MM.1S (cell line): ENCODE measurements at regions not wholly inside any gene's neighbourhood (a gene's known extent, or its start where the extent isn't known, plus 50 kb on each side); places are given as distances from the start of the nearest gene placed in this dataset.

Source experiments
- DNase-seq: peaks from one replicate; pipeline ENCODE4 v3.0.0-alpha.2; 2015
- H2AFZ ChIP-seq: fragments of 300-600 bp; sonication (generic); 2 replicates; pipeline ENCODE4 v1.6.0; 2016; ENCODE audit warnings: antibody characterized with exemption, low read length
- H3F3A ChIP-seq: fragments of 300-600 bp; sonication (generic); 2 replicates; pipeline ENCODE4 v1.6.1; 2016; ENCODE audit warnings: mild to moderate bottlenecking, antibody characterized with exemption, low read length, moderate library complexity, mixed read lengths; ENCODE audit not compliant: insufficient read depth
- H3K27ac ChIP-seq: fragments of 300-600 bp; sonication (generic); 2 replicates; pipeline ENCODE4 v1.5.1; 2016; ENCODE audit warnings: mild to moderate bottlenecking, low read length
- H3K27me3 ChIP-seq: fragments of 300-600 bp; sonication (generic); replicated peaks from 2 replicates; pipeline ENCODE4 v1.6.0; 2016; ENCODE audit warnings: low read length; ENCODE audit not compliant: insufficient read depth
- H3K36me3 ChIP-seq: fragments of 300-600 bp; sonication (generic); replicated peaks from 2 replicates; pipeline ENCODE4 v1.6.1; 2016; ENCODE audit warnings: mild to moderate bottlenecking, low read length, mixed read lengths; ENCODE audit not compliant: insufficient read depth
- H3K4me1 ChIP-seq: fragments of 300-600 bp; sonication (generic); 2 replicates; pipeline ENCODE4 v1.6.1; 2016; ENCODE audit warnings: low read length, mixed read lengths
- H3K4me2 ChIP-seq: fragments of 300-600 bp; sonication (generic); 2 replicates; pipeline ENCODE4 v1.6.0; 2016; ENCODE audit warnings: low read depth, low read length
- H3K4me3 ChIP-seq: fragments of 300-600 bp; sonication (generic); 2 replicates; pipeline ENCODE4 v1.5.1; 2016; ENCODE audit warnings: low read length, mixed read lengths
- H3K79me2 ChIP-seq: fragments of 300-600 bp; sonication (generic); 2 replicates; pipeline ENCODE4 v1.6.1; 2016; ENCODE audit warnings: mixed run types, low read length, mixed read lengths
- H3K9ac ChIP-seq: fragments of 300-600 bp; sonication (generic); 2 replicates; pipeline ENCODE4 v1.6.1; 2016; ENCODE audit warnings: low read length, mixed read lengths
- H3K9me2 ChIP-seq: fragments of 300-600 bp; sonication (generic); replicated peaks from 2 replicates; pipeline ENCODE4 v1.6.1; 2016; ENCODE audit warnings: mild to moderate bottlenecking, low read length, mixed read lengths; ENCODE audit not compliant: insufficient read depth
- H3K9me3 ChIP-seq: fragments of 300-600 bp; sonication (generic); replicated peaks from 2 replicates; pipeline ENCODE4 v1.6.1; 2016; ENCODE audit warnings: mild to moderate bottlenecking, low read length, mixed read lengths; ENCODE audit not compliant: insufficient read depth
- H4K20me1 ChIP-seq: fragments of 300-600 bp; sonication (generic); 2 replicates; pipeline ENCODE4 v1.6.1; 2016; ENCODE audit warnings: mild to moderate bottlenecking, low read length, moderate library complexity, mixed read lengths; ENCODE audit not compliant: insufficient read depth
- CTCF ChIP-seq: fragments of 300-600 bp; sonication (generic); IDR thresholded peaks from 2 replicates; pipeline ENCODE4 v1.5.1; 2016; ENCODE audit warnings: antibody characterized with exemption, low read length, mixed read lengths
- EZH2 ChIP-seq: fragments of 300-600 bp; sonication (generic); optimal IDR thresholded peaks from 2 replicates; pipeline ENCODE3; 2017; ENCODE audit warnings: low read depth, mild to moderate bottlenecking, antibody characterized with exemption, low read length, mixed read lengths
- EZH2phosphoT487 ChIP-seq: fragments of 300-600 bp; sonication (generic); IDR thresholded peaks from 2 replicates; pipeline ENCODE4 v1.6.1; 2018; ENCODE audit warnings: antibody characterized with exemption, low read length

- no peaks in the 10 kb centered on the region for H3K9me2 ChIP-seq
- no peak for TF ChIP-seq CTCF
- no peak for TF ChIP-seq EZH2
- no peak for TF ChIP-seq EZH2phosphoT487
- H3K4me3 ChIP-seq, result no peak overlapping the region
- H3K27ac ChIP-seq, result no peak overlapping the region
- no peaks in the 10 kb centered on the region for H3K9me3 ChIP-seq
- no peak for DNase-seq
- H3F3A ChIP-seq, result no peaks in the 10 kb centered on the region
- H3K27me3 ChIP-seq, result no peaks in the 10 kb centered on the region
- H3K79me2 ChIP-seq, result no peaks in the 10 kb centered on the region
- H3K4me1 ChIP-seq, result no peaks in the 10 kb centered on the region
- no peaks in the 10 kb centered on the region for H3K36me3 ChIP-seq
- H3K4me2 ChIP-seq, result no peak overlapping the region
- H2AFZ ChIP-seq, result no peak overlapping the region
- no peak overlapping the region for H3K9ac ChIP-seq
- H4K20me1 ChIP-seq, result no peaks in the 10 kb centered on the region
Observed at GRCh38 chr11:116101902-116102301, 597.7 kb upstream of the CADM1 start.

GRCh38 chr11:116100016-116100415, 595.8 kb upstream of the CADM1 start:
- Histone ChIP-seq H3K4me3 (no peak overlapping the region), H3K36me3 (no peaks in the 10 kb centered on the region), H3K9ac (no peak overlapping the region), H3K27ac (no peak overlapping the region), H2AFZ (no peak overlapping the region), H3K4me1 (no peaks in the 10 kb centered on the region), H3K9me2 (no peaks in the 10 kb centered on the region), H3K4me2 (no peak overlapping the region), H3K79me2 (no peaks in the 10 kb centered on the region), H4K20me1 (no peaks in the 10 kb centered on the region), H3F3A (no peaks in the 10 kb centered on the region), H3K9me3 (no peaks in the 10 kb centered on the region), H3K27me3 (no peaks in the 10 kb centered on the region)
- TF ChIP-seq EZH2phosphoT487 (no peak), EZH2 (no peak), CTCF (no peak)
- no peak for DNase-seq

GRCh38 chr11:116099541-116099940, 595.3 kb upstream of the CADM1 start:
- Histone ChIP-seq H3K36me3 (no peaks in the 10 kb centered on the region), H3K9me2 (no peaks in the 10 kb centered on the region), H3K4me1 (no peaks in the 10 kb centered on the region), H2AFZ (no peak overlapping the region), H3K4me3 (no peak overlapping the region), H3K79me2 (no peaks in the 10 kb centered on the region), H3F3A (no peaks in the 10 kb centered on the region), H3K4me2 (no peak overlapping the region), H3K27ac (no peak overlapping the region), H3K9me3 (no peaks in the 10 kb centered on the region), H3K27me3 (no peaks in the 10 kb centered on the region), H3K9ac (no peak overlapping the region), H4K20me1 (no peaks in the 10 kb centered on the region)
- TF ChIP-seq CTCF, result no peak
- TF ChIP-seq EZH2phosphoT487, result no peak
- TF ChIP-seq EZH2, result no peak
- DNase-seq, result no peak
